ENCODE measurements at regions not wholly inside any gene's neighbourhood (a gene's known extent, or its start where the extent isn't known, plus 50 kb on each side); places are given as distances from the start of the nearest gene placed in this dataset.

DNA sequence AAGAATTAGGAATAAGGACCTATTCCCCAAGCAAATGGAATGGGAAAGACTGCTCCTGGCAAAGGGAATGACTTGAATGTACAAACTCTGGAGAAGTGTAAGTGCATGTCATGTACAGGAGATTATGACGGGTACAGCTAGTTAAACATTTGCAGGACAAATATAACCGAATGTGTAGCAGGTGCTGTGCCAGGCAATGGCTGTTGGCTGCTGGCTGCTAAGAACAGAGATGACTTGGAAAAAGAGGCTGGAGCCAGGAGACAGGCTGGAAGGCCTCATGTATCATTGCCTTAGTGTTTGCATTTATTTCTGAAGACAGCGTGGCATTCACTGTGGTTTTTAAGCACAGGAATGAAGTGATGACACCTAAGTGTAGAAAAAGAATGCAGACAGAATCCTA, 136.8 kb downstream of the TTC8 start:
- no peak for TF ChIP-seq RAD21 (conservative IDR thresholded peaks at IDR 0.05)
- no peak for TF ChIP-seq CTCF (IDR thresholded peaks at IDR 0.05; ENCODE audit: poor library complexity, severe bottlenecking)
- no peak for TF ChIP-seq EP300 (conservative IDR thresholded peaks at IDR 0.05; ENCODE audit: poor library complexity, severe bottlenecking)
- no peak for TF ChIP-seq EZH2 (IDR thresholded peaks at IDR 0.05; ENCODE audit: borderline replicate concordance, insufficient read depth, low read length, poor library complexity, severe bottlenecking)
- no peak for TF ChIP-seq POLR2AphosphoS5 (IDR thresholded peaks at IDR 0.05)

All from neural cell (in vitro differentiated cells).